GM12878 (cell line): ENCODE measurements at regions not wholly inside any gene's neighbourhood (a gene's known extent, or its start where the extent isn't known, plus 50 kb on each side); places are given as distances from the start of the nearest gene placed in this dataset.

Source experiments
- ATAC-seq: fragments of 200-7000 bp; cut with Tn5 transposase; 3 replicates; pipeline ENCODE4 v1.9.1; 2020; ENCODE audit warnings: mild to moderate bottlenecking, moderate library complexity
- BruUV-seq: library from RNA; stranded (reverse); fragments of 400-500 nt; replicated peaks from 2 replicates; lab custom pipeline; 2021; lab: Mats Ljungman, UMichigan
- CTCF ChIA-PET: fragments of 300-600 bp; sonication (Branson Sonifier 250); formaldehyde crosslinking; extraction: SDS; loops from one replicate; lab custom pipeline; 2021; ENCODE audit warnings: inconsistent platforms; lab: Yijun Ruan, JAX
- POLR2A ChIA-PET: fragments of 350-600 bp; formaldehyde crosslinking; extraction: SDS; loops from one replicate; lab custom pipeline; 2021; ENCODE audit warnings: inconsistent platforms; lab: Charles Lee
- RAD21 ChIA-PET: fragments of 300-600 bp; sonication (Branson Sonifier 250); formaldehyde crosslinking; loops from one replicate; lab custom pipeline; 2023; ENCODE audit warnings: antibody characterized with exemption; ENCODE audit not compliant: unreplicated experiment; lab: Charles Lee
- SMC1A ChIA-PET: fragments of 300-600 bp; sonication (Branson Sonifier 250); formaldehyde crosslinking; loops from one replicate; lab custom pipeline; 2023; ENCODE audit not compliant: unreplicated experiment, uncharacterized antibody; lab: Charles Lee
- DNase-seq: peaks from one replicate; pipeline ENCODE4 v3.0.0-alpha.2; 2011; ENCODE audit warnings: low read depth, low spot score
- FAIRE-seq: peaks from 3 replicates; lab custom pipeline; 2011; peaks lifted over from hg19 to GRCh38; lab: Jason Lieb, UNC
- H2AFZ ChIP-seq: 2 replicates; pipeline ENCODE4 v1.6.0; 2011; ENCODE audit warnings: low read depth, low read length, control low read depth; ENCODE audit not compliant: control insufficient read depth
- H3K27ac ChIP-seq: 2 replicates; pipeline ENCODE4 v1.5.1; 2011; ENCODE audit warnings: control low read depth; ENCODE audit not compliant: control insufficient read depth, insufficient read depth
- H3K27me3 ChIP-seq, 2 experiments: replicated peaks in 1 of 2; 2 replicates each; pipeline versions ENCODE4 v1.6.0 to v1.6.1; 2011; ENCODE audit warnings: low read length in 1 of 2; ENCODE audit not compliant: control insufficient read depth in 2 of 2, insufficient read depth in 2 of 2
- H3K36me3 ChIP-seq, 2 experiments: 2 replicates each; pipeline ENCODE4 v1.5.1; 2011; ENCODE audit warnings: low read length in 1 of 2; ENCODE audit not compliant: control insufficient read depth in 2 of 2, insufficient read depth in 2 of 2
- H3K4me1 ChIP-seq: 2 replicates; pipeline ENCODE4 v1.6.1; 2011; ENCODE audit warnings: mild to moderate bottlenecking, low read length, moderate library complexity, mixed read lengths; ENCODE audit not compliant: control insufficient read depth, insufficient read depth
- H3K4me2 ChIP-seq: 2 replicates; pipeline ENCODE4 v1.6.0; 2011; ENCODE audit warnings: control low read depth; ENCODE audit not compliant: control insufficient read depth, insufficient read depth
- H3K4me3 ChIP-seq: fragments of 200-600 bp; sonication (generic); 2 replicates; pipeline ENCODE4 v1.5.1; 2016
- H3K79me2 ChIP-seq: 2 replicates; pipeline ENCODE4 v1.6.0; 2011; ENCODE audit warnings: low read length; ENCODE audit not compliant: control insufficient read depth, insufficient read depth
- H3K9ac ChIP-seq: 2 replicates; pipeline ENCODE4 v1.8.0; 2011; ENCODE audit warnings: low read length, control low read depth, mixed read lengths; ENCODE audit not compliant: control insufficient read depth, insufficient read depth
- H3K9me3 ChIP-seq: replicated peaks from 3 replicates; pipeline ENCODE4 v1.5.1; 2011; ENCODE audit warnings: mild to moderate bottlenecking, low read length; ENCODE audit not compliant: control insufficient read depth, insufficient read depth
- H4K20me1 ChIP-seq: 2 replicates; pipeline ENCODE4 v1.6.0; 2011; ENCODE audit not compliant: control insufficient read depth, insufficient read depth
- BCLAF1 ChIP-seq: fragments of 450-650 bp; IDR thresholded peaks from 2 replicates; pipeline ENCODE4 v1.6.1; 2017; ENCODE audit warnings: antibody characterized with exemption, mild to moderate bottlenecking, moderate library complexity
- CREM ChIP-seq: IDR thresholded peaks from 2 replicates; pipeline ENCODE4 v1.6.1; 2014; ENCODE audit warnings: antibody characterized with exemption, low read depth
- GATAD2B ChIP-seq: fragments of 450-650 bp; conservative IDR thresholded peaks from 2 replicates; pipeline ENCODE4 v1.6.1; 2017; ENCODE audit warnings: low read depth, mild to moderate bottlenecking, moderate library complexity
- IRF3 ChIP-seq: fragments of 450-650 bp; IDR thresholded peaks from 2 replicates; pipeline ENCODE4 v1.6.1; 2014; ENCODE audit warnings: mild to moderate bottlenecking
- IRF4 ChIP-seq: IDR thresholded peaks from 2 replicates; pipeline ENCODE4 v1.6.1; 2011; ENCODE audit warnings: low read depth, low read length
- MLLT1 ChIP-seq: fragments of 450-650 bp; IDR thresholded peaks from 2 replicates; pipeline ENCODE4 v1.6.1; 2016; ENCODE audit warnings: mild to moderate bottlenecking
- NR2C2 ChIP-seq: IDR thresholded peaks from 2 replicates; pipeline ENCODE4 v1.6.1; 2011; ENCODE audit warnings: borderline replicate concordance, low read depth; ENCODE audit not compliant: control insufficient read depth, insufficient read length
- PAX8 ChIP-seq: fragments of 450-650 bp; IDR thresholded peaks from 2 replicates; pipeline ENCODE4 v1.6.1; 2017; ENCODE audit warnings: mild to moderate bottlenecking, moderate library complexity
- RELA ChIP-seq: fragments of 450-650 bp; IDR thresholded peaks from 2 replicates; pipeline ENCODE4 v1.8.0; 2014; ENCODE audit warnings: borderline replicate concordance; ENCODE audit not compliant: partially characterized antibody
- USF1 ChIP-seq: IDR thresholded peaks from 2 replicates; pipeline ENCODE4 v1.6.1; 2011; ENCODE audit warnings: borderline replicate concordance, low read depth, mild to moderate bottlenecking, moderate library complexity, mixed read lengths, low read length; ENCODE audit not compliant: insufficient read depth; ENCODE audit errors: extremely low read length
- ZBTB33 ChIP-seq: fragments of 450-650 bp; IDR thresholded peaks from 2 replicates; pipeline ENCODE4 v1.6.1; 2017; ENCODE audit warnings: mild to moderate bottlenecking
- WGBS: methylation state at CpG from one replicate; pipeline ENCODE4 v1.1.6; 2016; ENCODE audit warnings: low lambda C conversion rate; ENCODE audit not compliant: insufficient replicate concordance, insufficient coverage; ENCODE audit errors: missing lambda C conversion rate; 5-methylcytosine and 5-hydroxymethylcytosine counted together
- in situ Hi-C: fragments of 300-500 bp; cut with MboI; formaldehyde crosslinking; loops from 9 replicates; pipeline ENCODE4 v1.14.3; 2018; ENCODE audit warnings: mixed read lengths
- intact Hi-C: fragments of 100-400 bp; cut with micrococcal nuclease; formaldehyde crosslinking; loops from one replicate; pipeline ENCODE4 v1.14.2; 2022; ENCODE audit not compliant: unreplicated experiment

- TF ChIP-seq ZBTB33 (no peak), IRF4 (no peak), CREM (no peak)
Observed at GRCh38 chr14:76312821-76313220, 63.1 kb upstream of the ESRRB start (continued).

GRCh38 chr14:76313303-76313702 is 62.6 kb upstream of the ESRRB start:
- H4K20me1 ChIP-seq: no peaks in the 10 kb centered on the region
- intact Hi-C loops: no loop called here
- H2AFZ ChIP-seq: no peak overlapping the region
- no peaks in the 10 kb centered on the region; a peak in 1 of 4 replicates for H3K27me3 ChIP-seq
- POLR2A ChIA-PET: no interaction called here
- SMC1A ChIA-PET: no interaction called here
- no peaks in the 10 kb centered on the region for H3K36me3 ChIP-seq
- H3K4me1 ChIP-seq: no peaks in the 10 kb centered on the region
- ATAC-seq (no peak), FAIRE-seq (no peak), DNase-seq (no peak)
- no peak overlapping the region for H3K4me2 ChIP-seq
- CTCF ChIA-PET: no interaction called here
- no peaks in the 10 kb centered on the region for H3K9me3 ChIP-seq
- in situ Hi-C loops: no loop called here
- no peak overlapping the region for H3K9ac ChIP-seq
- H3K79me2 ChIP-seq: no peaks in the 10 kb centered on the region
- no TSS peak for BruUV-seq
- H3K27ac ChIP-seq: no peak overlapping the region
- 19% methylated on average over 4 of the region's 4 CpGs for WGBS
- TF ChIP-seq PAX8 (no peak), USF1 (no peak), RELA (no peak), IRF3 (no peak), BCLAF1 (no peak), CREM (no peak), GATAD2B (no peak), MLLT1 (no peak), NR2C2 (no peak)
- H3K4me3 ChIP-seq: no peak overlapping the region
- RAD21 ChIA-PET: no interaction called here
